ENCODE measurements at regions not wholly inside any gene's neighbourhood (a gene's known extent, or its start where the extent isn't known, plus 50 kb on each side); places are given as distances from the start of the nearest gene placed in this dataset.

DNA sequence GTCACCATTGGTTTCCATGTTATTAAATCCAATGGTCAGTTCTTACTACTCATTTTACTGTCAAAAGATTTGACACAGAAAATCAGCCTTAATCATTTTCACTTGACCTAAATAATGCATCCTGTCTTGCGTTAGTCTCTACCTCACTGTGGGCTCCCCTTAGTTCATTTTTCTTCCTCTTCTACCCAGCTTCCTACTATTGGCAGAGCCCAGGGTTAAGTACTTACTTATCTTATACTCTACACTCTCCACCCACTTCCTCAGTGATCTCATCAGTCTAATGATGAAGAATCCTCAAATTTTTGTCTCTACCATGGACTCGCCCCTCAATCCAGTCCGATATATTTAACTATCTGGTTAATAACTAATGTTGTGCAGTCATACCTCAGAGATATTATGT is 735.9 kb downstream of the KCNT2 start (continued):
- TF ChIP-seq, protein P1, sequence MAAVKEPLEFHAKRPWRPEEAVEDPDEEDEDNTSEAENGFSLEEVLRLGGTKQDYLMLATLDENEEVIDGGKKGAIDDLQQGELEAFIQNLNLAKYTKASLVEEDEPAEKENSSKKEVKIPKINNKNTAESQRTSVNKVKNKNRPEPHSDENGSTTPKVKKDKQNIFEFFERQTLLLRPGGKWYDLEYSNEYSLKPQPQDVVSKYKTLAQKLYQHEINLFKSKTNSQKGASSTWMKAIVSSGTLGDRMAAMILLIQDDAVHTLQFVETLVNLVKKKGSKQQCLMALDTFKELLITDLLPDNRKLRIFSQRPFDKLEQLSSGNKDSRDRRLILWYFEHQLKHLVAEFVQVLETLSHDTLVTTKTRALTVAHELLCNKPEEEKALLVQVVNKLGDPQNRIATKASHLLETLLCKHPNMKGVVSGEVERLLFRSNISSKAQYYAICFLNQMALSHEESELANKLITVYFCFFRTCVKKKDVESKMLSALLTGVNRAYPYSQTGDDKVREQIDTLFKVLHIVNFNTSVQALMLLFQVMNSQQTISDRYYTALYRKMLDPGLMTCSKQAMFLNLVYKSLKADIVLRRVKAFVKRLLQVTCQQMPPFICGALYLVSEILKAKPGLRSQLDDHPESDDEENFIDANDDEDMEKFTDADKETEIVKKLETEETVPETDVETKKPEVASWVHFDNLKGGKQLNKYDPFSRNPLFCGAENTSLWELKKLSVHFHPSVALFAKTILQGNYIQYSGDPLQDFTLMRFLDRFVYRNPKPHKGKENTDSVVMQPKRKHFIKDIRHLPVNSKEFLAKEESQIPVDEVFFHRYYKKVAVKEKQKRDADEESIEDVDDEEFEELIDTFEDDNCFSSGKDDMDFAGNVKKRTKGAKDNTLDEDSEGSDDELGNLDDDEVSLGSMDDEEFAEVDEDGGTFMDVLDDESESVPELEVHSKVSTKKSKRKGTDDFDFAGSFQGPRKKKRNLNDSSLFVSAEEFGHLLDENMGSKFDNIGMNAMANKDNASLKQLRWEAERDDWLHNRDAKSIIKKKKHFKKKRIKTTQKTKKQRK (IDR thresholded peaks at IDR 0.05; ENCODE audit: low read depth, low read length) = no peak

DNA sequence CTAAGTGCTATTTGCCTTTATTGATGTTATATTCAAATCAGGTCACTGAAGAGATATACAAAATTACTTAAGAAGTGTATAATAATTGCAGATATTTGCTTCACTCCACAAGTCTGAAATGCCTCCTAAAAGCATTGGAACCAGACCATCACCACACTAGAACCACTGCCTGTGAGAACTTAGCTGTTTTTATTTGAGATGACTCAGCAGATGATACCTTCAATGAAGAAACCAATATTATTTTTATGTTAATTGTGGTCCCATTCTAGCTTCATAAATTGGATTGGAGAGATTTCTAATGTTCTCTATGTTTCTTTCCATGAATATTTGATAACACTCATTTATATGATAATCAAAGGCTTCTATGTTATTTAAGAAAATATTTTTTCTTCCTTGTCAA is 740.6 kb downstream of the KCNT2 start:
- BruUV-seq (replicated peaks) = no TSS peak
- no peak overlapping the region for H3K4me2 ChIP-seq (ENCODE audit: control insufficient read depth, insufficient read depth)
- no peak overlapping the region for H3K4me3 ChIP-seq
- no peaks in the 10 kb centered on the region for H3K9me3 ChIP-seq (replicated peaks; ENCODE audit: control insufficient read depth, insufficient read depth, low read length)
- intact Hi-C loops (cut with micrococcal nuclease; ENCODE audit: unreplicated experiment) (no loop called here), in situ Hi-C loops (cut with MboI) (no loop called here)
- ChIA-PET CTCF (no interaction called here), POLR2A (no interaction called here), SMC1A (ENCODE audit: uncharacterized antibody, unreplicated experiment) (no interaction called here), RAD21 (ENCODE audit: unreplicated experiment) (no interaction called here)
- H3K4me1 ChIP-seq (ENCODE audit: control insufficient read depth, insufficient read depth, low read length) = no peaks in the 10 kb centered on the region
- no peaks in the 10 kb centered on the region for H3K79me2 ChIP-seq (ENCODE audit: control insufficient read depth, insufficient read depth, low read length)
- no peak for DNase-seq (ENCODE audit: low read depth, low spot score)
- no peaks in the 10 kb centered on the region for H4K20me1 ChIP-seq (ENCODE audit: control insufficient read depth, insufficient read depth)
- no peak overlapping the region for H3K9ac ChIP-seq (ENCODE audit: control insufficient read depth, insufficient read depth, low read length)
- FAIRE-seq = no peak
- ATAC-seq = no peak
- no peak overlapping the region for H2AFZ ChIP-seq (ENCODE audit: control insufficient read depth, low read depth, low read length)
- no peaks in the 10 kb centered on the region for H3K36me3 ChIP-seq (ENCODE audit: control insufficient read depth in 2 of 2, insufficient read depth in 2 of 2, low read length in 1 of 2)
- TF ChIP-seq MYB (IDR thresholded peaks at IDR 0.05; ENCODE audit: borderline replicate concordance, low read depth, low read length) (no peak), RB1 (IDR thresholded peaks at IDR 0.05; ENCODE audit: borderline replicate concordance) (no peak), BMI1 (IDR thresholded peaks at IDR 0.05; ENCODE audit: borderline replicate concordance) (no peak), CEBPB (IDR thresholded peaks at IDR 0.05; ENCODE audit: borderline replicate concordance in 1 of 2, low read depth in 2 of 2, low read length in 2 of 2) (no peak), ZNF217 (IDR thresholded peaks at IDR 0.05) (no peak), SMAD1 (IDR thresholded peaks at IDR 0.05; ENCODE audit: low read depth, partially characterized antibody) (no peak), MTA2 (IDR thresholded peaks at IDR 0.05; ENCODE audit: low read depth) (no peak), RFX5 (IDR thresholded peaks at IDR 0.05; ENCODE audit: low read depth, low read length) (no peak)
- TF ChIP-seq, protein P2, sequence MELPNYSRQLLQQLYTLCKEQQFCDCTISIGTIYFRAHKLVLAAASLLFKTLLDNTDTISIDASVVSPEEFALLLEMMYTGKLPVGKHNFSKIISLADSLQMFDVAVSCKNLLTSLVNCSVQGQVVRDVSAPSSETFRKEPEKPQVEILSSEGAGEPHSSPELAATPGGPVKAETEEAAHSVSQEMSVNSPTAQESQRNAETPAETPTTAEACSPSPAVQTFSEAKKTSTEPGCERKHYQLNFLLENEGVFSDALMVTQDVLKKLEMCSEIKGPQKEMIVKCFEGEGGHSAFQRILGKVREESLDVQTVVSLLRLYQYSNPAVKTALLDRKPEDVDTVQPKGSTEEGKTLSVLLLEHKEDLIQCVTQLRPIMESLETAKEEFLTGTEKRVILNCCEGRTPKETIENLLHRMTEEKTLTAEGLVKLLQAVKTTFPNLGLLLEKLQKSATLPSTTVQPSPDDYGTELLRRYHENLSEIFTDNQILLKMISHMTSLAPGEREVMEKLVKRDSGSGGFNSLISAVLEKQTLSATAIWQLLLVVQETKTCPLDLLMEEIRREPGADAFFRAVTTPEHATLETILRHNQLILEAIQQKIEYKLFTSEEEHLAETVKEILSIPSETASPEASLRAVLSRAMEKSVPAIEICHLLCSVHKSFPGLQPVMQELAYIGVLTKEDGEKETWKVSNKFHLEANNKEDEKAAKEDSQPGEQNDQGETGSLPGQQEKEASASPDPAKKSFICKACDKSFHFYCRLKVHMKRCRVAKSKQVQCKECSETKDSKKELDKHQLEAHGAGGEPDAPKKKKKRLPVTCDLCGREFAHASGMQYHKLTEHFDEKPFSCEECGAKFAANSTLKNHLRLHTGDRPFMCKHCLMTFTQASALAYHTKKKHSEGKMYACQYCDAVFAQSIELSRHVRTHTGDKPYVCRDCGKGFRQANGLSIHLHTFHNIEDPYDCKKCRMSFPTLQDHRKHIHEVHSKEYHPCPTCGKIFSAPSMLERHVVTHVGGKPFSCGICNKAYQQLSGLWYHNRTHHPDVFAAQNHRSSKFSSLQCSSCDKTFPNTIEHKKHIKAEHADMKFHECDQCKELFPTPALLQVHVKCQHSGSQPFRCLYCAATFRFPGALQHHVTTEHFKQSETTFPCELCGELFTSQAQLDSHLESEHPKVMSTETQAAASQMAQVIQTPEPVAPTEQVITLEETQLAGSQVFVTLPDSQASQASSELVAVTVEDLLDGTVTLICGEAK (IDR thresholded peaks at IDR 0.05; ENCODE audit: borderline replicate concordance) = no peak
- TF ChIP-seq, protein P3, sequence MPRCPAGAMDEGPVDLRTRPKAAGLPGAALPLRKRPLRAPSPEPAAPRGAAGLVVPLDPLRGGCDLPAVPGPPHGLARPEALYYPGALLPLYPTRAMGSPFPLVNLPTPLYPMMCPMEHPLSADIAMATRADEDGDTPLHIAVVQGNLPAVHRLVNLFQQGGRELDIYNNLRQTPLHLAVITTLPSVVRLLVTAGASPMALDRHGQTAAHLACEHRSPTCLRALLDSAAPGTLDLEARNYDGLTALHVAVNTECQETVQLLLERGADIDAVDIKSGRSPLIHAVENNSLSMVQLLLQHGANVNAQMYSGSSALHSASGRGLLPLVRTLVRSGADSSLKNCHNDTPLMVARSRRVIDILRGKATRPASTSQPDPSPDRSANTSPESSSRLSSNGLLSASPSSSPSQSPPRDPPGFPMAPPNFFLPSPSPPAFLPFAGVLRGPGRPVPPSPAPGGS (IDR thresholded peaks at IDR 0.05; ENCODE audit: borderline replicate concordance, insufficient read depth, low read depth, low read length, poor library complexity, severe bottlenecking) = no peak
- no peaks in the 10 kb centered on the region for H3K27me3 ChIP-seq (replicated peaks in 1 of 2; ENCODE audit: control insufficient read depth in 2 of 2, insufficient read depth in 2 of 2, low read length in 1 of 2)
- H3K27ac ChIP-seq (ENCODE audit: control insufficient read depth, insufficient read depth) = no peak overlapping the region
